Kidney tubule cell (primary cell): ENCODE measurements at regions not wholly inside any gene's neighbourhood (a gene's known extent, or its start where the extent isn't known, plus 50 kb on each side); places are given as distances from the start of the nearest gene placed in this dataset.

Experiments
- DNase-seq: peaks from one replicate; pipeline ENCODE4 v3.0.0-alpha.2; 2018; ENCODE audit warnings: low spot score

- no peak for DNase-seq
Measured at GRCh38 chrX:3780564-3780963, 67.1 kb upstream of the PRKX start.

GRCh38 chrX:3779546-3779945 is 66.1 kb upstream of the PRKX start:
- no peak for DNase-seq

GRCh38 chrX:3777416-3777815 is 64.0 kb upstream of the PRKX start:
- no peak for DNase-seq

- DNase-seq = no peak
Measured at GRCh38 chrX:3771766-3772165, 58.3 kb upstream of the PRKX start.

GRCh38 chrX:3768881-3769280 is 55.4 kb upstream of the PRKX start:
- no peak for DNase-seq
